SIG-M5 treated with dmso at 0.1 percent for 504 hours (cell line): ENCODE measurements at regions not wholly inside any gene's neighbourhood (a gene's known extent, or its start where the extent isn't known, plus 50 kb on each side); places are given as distances from the start of the nearest gene placed in this dataset.

Experiments
- DNase-seq: peaks from one replicate; lab custom pipeline; 2025; ENCODE audit not compliant: unreplicated experiment; lab: John Stamatoyannopoulos, UW

GRCh38 chr18:10300739-10301138 lies 153.7 kb upstream of the APCDD1 start:
- no peak for DNase-seq

- no peak for DNase-seq
Observed at GRCh38 chr18:10301831-10302483, 152.5 kb upstream of the APCDD1 start.

GRCh38 chr18:10303171-10303570 lies 151.3 kb upstream of the APCDD1 start:
- DNase-seq = no peak

- peak; percentile 25 for DNase-seq
Observed at GRCh38 chr18:10304853-10305252, 149.6 kb upstream of the APCDD1 start.

- no peak for DNase-seq
Observed at GRCh38 chr18:10306779-10307178, 147.7 kb upstream of the APCDD1 start.

GRCh38 chr18:10308154-10308553 lies 146.3 kb upstream of the APCDD1 start:
- DNase-seq = no peak

- DNase-seq = no peak
Observed at GRCh38 chr18:10310626-10311025, 143.8 kb upstream of the APCDD1 start.

GRCh38 chr18:10312326-10313015 lies 142.0 kb upstream of the APCDD1 start:
- DNase-seq = no peak

GRCh38 chr18:10313016-10313342 lies 141.5 kb upstream of the APCDD1 start:
- no peak for DNase-seq

- no peak for DNase-seq
Observed at GRCh38 chr18:10314066-10314465, 140.4 kb upstream of the APCDD1 start.

GRCh38 chr18:10315522-10315921 lies 138.9 kb upstream of the APCDD1 start:
- DNase-seq = no peak

- DNase-seq = no peak
Observed at GRCh38 chr18:10316778-10317177, 137.7 kb upstream of the APCDD1 start.

- DNase-seq = no peak
Observed at GRCh38 chr18:10317864-10318690, 136.4 kb upstream of the APCDD1 start.

GRCh38 chr18:10318691-10318970 lies 135.8 kb upstream of the APCDD1 start:
- DNase-seq = no peak

GRCh38 chr18:10319026-10319425 lies 135.4 kb upstream of the APCDD1 start:
- no peak for DNase-seq

GRCh38 chr18:10319914-10320600 lies 134.4 kb upstream of the APCDD1 start:
- no peak for DNase-seq

- DNase-seq = no peak
Observed at GRCh38 chr18:10320791-10321190, 133.6 kb upstream of the APCDD1 start.

- DNase-seq = no peak
Observed at GRCh38 chr18:10321576-10321975, 132.9 kb upstream of the APCDD1 start.

GRCh38 chr18:10322004-10322403 lies 132.4 kb upstream of the APCDD1 start:
- DNase-seq = no peak

GRCh38 chr18:10322435-10322834 lies 132.0 kb upstream of the APCDD1 start:
- no peak for DNase-seq

GRCh38 chr18:10329101-10329500 lies 125.3 kb upstream of the APCDD1 start:
- DNase-seq = no peak

GRCh38 chr18:10330428-10330827 lies 124.0 kb upstream of the APCDD1 start:
- no peak for DNase-seq
